IMR-90 (cell line): ENCODE measurements at regions not wholly inside any gene's neighbourhood (a gene's known extent, or its start where the extent isn't known, plus 50 kb on each side); places are given as distances from the start of the nearest gene placed in this dataset.
"Not testable (repeated sequence)": the region's sequence is repeated elsewhere in the genome, so short reads cannot be mapped to it uniquely, and the experiment has no call there.

ENCODE experiments used
- ATAC-seq: fragments of 200-7000 bp; cut with Tn5 transposase; 2 replicates; pipeline ENCODE4 v1.9.1; 2020; ENCODE audit warnings: low read depth, mild to moderate bottlenecking, moderate library complexity
- BruUV-seq: library from RNA; stranded (reverse); fragments of 400-500 nt; replicated peaks from 2 replicates; lab custom pipeline; 2021; lab: Mats Ljungman, UMichigan
- CTCF ChIA-PET: fragments of 300-600 bp; formaldehyde crosslinking; extraction: SDS; loops from one replicate; lab custom pipeline; 2021; ENCODE audit warnings: antibody characterized with exemption; lab: Yijun Ruan, JAX
- POLR2A ChIA-PET: fragments of 300-600 bp; sonication (Branson Sonifier 250); formaldehyde crosslinking; loops from one replicate; lab custom pipeline; 2022; ENCODE audit warnings: antibody characterized with exemption; ENCODE audit not compliant: unreplicated experiment; lab: Charles Lee
- DNase-seq: peaks from one replicate; pipeline ENCODE4 v3.0.0; 2013
- H2AFZ ChIP-seq: replicated peaks from 2 replicates; pipeline ENCODE3; 2013; ENCODE audit warnings: low read length, mild to moderate bottlenecking; ENCODE audit not compliant: poor library complexity
- H2AK5ac ChIP-seq: 2 replicates; pipeline ENCODE4 v1.6.1; 2013; ENCODE audit warnings: low read depth, low read length, inconsistent platforms
- H2AK9ac ChIP-seq: replicated peaks from 2 replicates; pipeline ENCODE3; 2013; ENCODE audit warnings: mild to moderate bottlenecking, low read depth, low read length, moderate library complexity; ENCODE audit not compliant: poor library complexity
- H2BK120ac ChIP-seq: 2 replicates; pipeline ENCODE4 v1.6.1; 2013; ENCODE audit warnings: low read depth, low read length, inconsistent platforms
- H2BK15ac ChIP-seq: 3 replicates; pipeline ENCODE4 v1.6.1; 2013; ENCODE audit warnings: low read depth, low read length, inconsistent platforms
- H2BK20ac ChIP-seq: 2 replicates; pipeline ENCODE4 v1.6.1; 2013; ENCODE audit warnings: low read depth, mild to moderate bottlenecking, inconsistent platforms, low read length, moderate library complexity
- H2BK5ac ChIP-seq: 2 replicates; pipeline ENCODE4 v1.6.1; 2013; ENCODE audit warnings: mild to moderate bottlenecking, low read depth, low read length, inconsistent platforms; ENCODE audit not compliant: poor library complexity, severe bottlenecking
- H3K14ac ChIP-seq: replicated peaks from 2 replicates; pipeline ENCODE4 v1.6.1; 2013; ENCODE audit warnings: low read depth, low read length, inconsistent platforms
- H3K18ac ChIP-seq: 2 replicates; pipeline ENCODE4 v1.6.1; 2013; ENCODE audit warnings: low read depth, low read length, control low read depth
- H3K23ac ChIP-seq: 2 replicates; pipeline ENCODE4 v1.6.1; 2013; ENCODE audit warnings: low read depth, low read length, inconsistent platforms
- H3K27ac ChIP-seq: 2 replicates; pipeline ENCODE4 v1.5.1; 2013; ENCODE audit warnings: mild to moderate bottlenecking, control low read depth, low read length; ENCODE audit not compliant: insufficient read depth
- H3K27me3 ChIP-seq: 2 replicates; pipeline ENCODE4 v1.6.1; 2013; ENCODE audit warnings: low read length; ENCODE audit not compliant: control insufficient read depth, insufficient read depth
- H3K36me3 ChIP-seq: 2 replicates; pipeline ENCODE4 v1.6.1; 2013; ENCODE audit warnings: low read length, mixed read lengths; ENCODE audit not compliant: control insufficient read depth, insufficient read depth
- H3K4ac ChIP-seq: 2 replicates; pipeline ENCODE4 v1.6.1; 2013; ENCODE audit warnings: low read depth, low read length, inconsistent platforms
- H3K4me1 ChIP-seq: 2 replicates; pipeline ENCODE4 v1.6.1; 2013; ENCODE audit warnings: low read length, mixed read lengths; ENCODE audit not compliant: control insufficient read depth, insufficient read depth
- H3K4me2 ChIP-seq: 2 replicates; pipeline ENCODE4 v1.6.1; 2013; ENCODE audit warnings: low read depth, mild to moderate bottlenecking, control low read depth, low read length, moderate library complexity
- H3K4me3 ChIP-seq: 2 replicates; pipeline ENCODE4 v1.5.1; 2013; ENCODE audit warnings: low read depth, mild to moderate bottlenecking, control low read depth, low read length, moderate library complexity; ENCODE audit not compliant: insufficient read depth
- H3K56ac ChIP-seq: 2 replicates; pipeline ENCODE4 v1.6.1; 2013; ENCODE audit warnings: low read length, inconsistent platforms; ENCODE audit not compliant: insufficient read depth; ENCODE audit errors: extremely low read depth
- H3K79me1 ChIP-seq, 2 experiments: 2 replicates each; pipeline ENCODE4 v1.6.1; 2013; ENCODE audit warnings: low read length in 2 of 2, inconsistent platforms in 1 of 2, low read depth in 1 of 2
- H3K9ac ChIP-seq: 2 replicates; pipeline ENCODE4 v1.6.1; 2013; ENCODE audit warnings: low read depth, low read length, control low read depth
- H3K9me1 ChIP-seq: 2 replicates; pipeline ENCODE4 v1.6.1; 2013; ENCODE audit warnings: low read length, inconsistent platforms; ENCODE audit not compliant: insufficient read depth
- H3K9me3 ChIP-seq: 2 replicates; pipeline ENCODE4 v1.6.1; 2013; ENCODE audit warnings: low read length; ENCODE audit not compliant: control insufficient read depth, insufficient read depth
- H4K20me1 ChIP-seq: 2 replicates; pipeline ENCODE4 v1.6.1; 2013; ENCODE audit warnings: low read length, inconsistent platforms; ENCODE audit not compliant: insufficient read depth
- H4K5ac ChIP-seq: 2 replicates; pipeline ENCODE4 v1.6.1; 2013; ENCODE audit warnings: mild to moderate bottlenecking, low read depth, low read length, control low read depth
- H4K8ac ChIP-seq, 2 experiments: 2 replicates each; pipeline ENCODE4 v1.6.1; 2013; ENCODE audit warnings: low read depth in 2 of 2, low read length in 2 of 2, control low read depth in 1 of 2, inconsistent platforms in 1 of 2
- H4K91ac ChIP-seq: 2 replicates; pipeline ENCODE4 v1.6.1; 2013; ENCODE audit warnings: low read depth, low read length, inconsistent platforms; ENCODE audit not compliant: insufficient read depth
- WGBS, 2 experiments: methylation state at CpG; one replicate each; pipeline versions ENCODE4 v1.1.5 to v1.1.7; 2013; ENCODE audit warnings: missing lambda C conversion rate in 2 of 2; ENCODE audit not compliant: insufficient read length in 1 of 2; ENCODE audit errors: extremely low coverage in 2 of 2; 5-methylcytosine and 5-hydroxymethylcytosine counted together
- dilution Hi-C: fragments of 300-500 bp; cut with HindIII; formaldehyde crosslinking; loops from one replicate; pipeline ENCODE4 v1.14.3; 2018; ENCODE audit warnings: low sequenced_read_pairs; ENCODE audit not compliant: unreplicated experiment
- in situ Hi-C: fragments of 300-500 bp; cut with MboI; formaldehyde crosslinking; loops from 3 replicates; pipeline ENCODE4 v1.14.3; 2019; ENCODE audit warnings: low sequenced_read_pairs, inconsistent platforms, mixed read lengths
- intact Hi-C: fragments of 100-400 bp; cut with micrococcal nuclease; formaldehyde crosslinking; loops from 2 replicates; pipeline ENCODE4 v1.10.0; 2022

GRCh38 chr10:117481011-117481410 is 61.5 kb upstream of the EMX2 start:
- H3K4me2 ChIP-seq, H3K36me3 ChIP-seq, H3K18ac ChIP-seq, in situ Hi-C loops, H2BK15ac ChIP-seq, H3K27ac ChIP-seq, H2AK5ac ChIP-seq, BruUV-seq, dilution Hi-C loops, H3K4ac ChIP-seq, H3K4me1 ChIP-seq, H3K4me3 ChIP-seq, H3K27me3 ChIP-seq, H2BK20ac ChIP-seq, CTCF ChIA-PET, H3K14ac ChIP-seq, H2BK120ac ChIP-seq, H3K9me1 ChIP-seq, H4K20me1 ChIP-seq, H4K8ac ChIP-seq, H3K9ac ChIP-seq, H3K56ac ChIP-seq, DNase-seq, POLR2A ChIA-PET, H3K9me3 ChIP-seq, H2AFZ ChIP-seq, H3K79me1 ChIP-seq, H4K91ac ChIP-seq, H2AK9ac ChIP-seq, intact Hi-C loops, H4K5ac ChIP-seq, H3K23ac ChIP-seq, H2BK5ac ChIP-seq, ATAC-seq: not testable (repeated sequence)
- WGBS, 2 experiments: no CpG with 5 or more reads among the region's 6 CpGs
